ENCODE measurements at regions not wholly inside any gene's neighbourhood (a gene's known extent, or its start where the extent isn't known, plus 50 kb on each side); places are given as distances from the start of the nearest gene placed in this dataset.

GRCh38 chr11:121797496-121797895 is 318.5 kb downstream of the BLID start:
- intact Hi-C loops (cut with DNase I; ENCODE audit: low total_unique reads) = no loop called here
- TF ChIP-seq, protein P1, sequence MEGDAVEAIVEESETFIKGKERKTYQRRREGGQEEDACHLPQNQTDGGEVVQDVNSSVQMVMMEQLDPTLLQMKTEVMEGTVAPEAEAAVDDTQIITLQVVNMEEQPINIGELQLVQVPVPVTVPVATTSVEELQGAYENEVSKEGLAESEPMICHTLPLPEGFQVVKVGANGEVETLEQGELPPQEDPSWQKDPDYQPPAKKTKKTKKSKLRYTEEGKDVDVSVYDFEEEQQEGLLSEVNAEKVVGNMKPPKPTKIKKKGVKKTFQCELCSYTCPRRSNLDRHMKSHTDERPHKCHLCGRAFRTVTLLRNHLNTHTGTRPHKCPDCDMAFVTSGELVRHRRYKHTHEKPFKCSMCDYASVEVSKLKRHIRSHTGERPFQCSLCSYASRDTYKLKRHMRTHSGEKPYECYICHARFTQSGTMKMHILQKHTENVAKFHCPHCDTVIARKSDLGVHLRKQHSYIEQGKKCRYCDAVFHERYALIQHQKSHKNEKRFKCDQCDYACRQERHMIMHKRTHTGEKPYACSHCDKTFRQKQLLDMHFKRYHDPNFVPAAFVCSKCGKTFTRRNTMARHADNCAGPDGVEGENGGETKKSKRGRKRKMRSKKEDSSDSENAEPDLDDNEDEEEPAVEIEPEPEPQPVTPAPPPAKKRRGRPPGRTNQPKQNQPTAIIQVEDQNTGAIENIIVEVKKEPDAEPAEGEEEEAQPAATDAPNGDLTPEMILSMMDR (IDR thresholded peaks at IDR 0.05) = no peak
- no peak for TF ChIP-seq POLR2A (IDR thresholded peaks at IDR 0.05)
- H3K9me3 ChIP-seq = no peaks in the 10 kb centered on the region

DNA sequence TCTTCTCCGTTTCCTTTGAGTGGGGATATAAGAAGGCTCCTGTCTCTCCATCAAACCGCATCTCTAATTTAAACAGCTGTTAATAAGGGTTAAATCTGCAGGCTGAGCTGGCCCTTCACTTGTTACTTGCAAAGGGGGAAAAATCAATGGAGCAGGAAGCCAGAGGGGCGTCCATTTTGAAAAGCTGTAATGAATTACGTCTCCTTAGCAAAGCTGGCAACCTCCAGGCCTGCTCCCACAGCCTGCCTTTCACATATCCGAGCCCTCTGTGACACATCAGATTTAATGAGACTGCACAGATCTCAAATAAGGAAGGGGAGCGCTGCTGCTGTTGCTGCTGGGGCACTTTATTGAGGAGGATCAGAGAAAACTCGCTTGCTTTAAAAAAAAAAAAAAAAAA is 320.8 kb downstream of the BLID start:
- peak overlapping the region; percentile 11 to 13 for H3K4me3 ChIP-seq
- H3K36me3 ChIP-seq (ENCODE audit: low read depth, missing control alignments) = no peaks in the 10 kb centered on the region
- TF ChIP-seq POLR2A (IDR thresholded peaks at IDR 0.05) = no peak
- TF ChIP-seq, protein P1 (IDR thresholded peaks at IDR 0.05) = no peak
- no peak for DNase-seq
- H3K27ac ChIP-seq = no peak overlapping the region
- peaks cover 14% of the 10 kb centered on the region for H3K4me1 ChIP-seq
- no peaks in the 10 kb centered on the region for H3K9me3 ChIP-seq
- intact Hi-C loops (cut with DNase I; ENCODE audit: low total_unique reads) = no loop called here
- WGBS, 2 donors = 42 to 62% methylated on average over 7 of the region's 7 CpGs
- no peaks in the 10 kb centered on the region for H3K27me3 ChIP-seq

More at GRCh38 chr11:121797496-121797895, 318.5 kb downstream of the BLID start:
- Histone ChIP-seq H3K4me3 (no peak overlapping the region), H3K36me3 (ENCODE audit: low read depth, missing control alignments) (no peaks in the 10 kb centered on the region), H3K27me3 (no peaks in the 10 kb centered on the region), H3K4me1 (peaks cover 36% of the 10 kb centered on the region), H3K27ac (no peak overlapping the region)
- WGBS, 2 donors = 96 to 97% methylated on average over 3 of the region's 3 CpGs
- no peak for DNase-seq

DNA sequence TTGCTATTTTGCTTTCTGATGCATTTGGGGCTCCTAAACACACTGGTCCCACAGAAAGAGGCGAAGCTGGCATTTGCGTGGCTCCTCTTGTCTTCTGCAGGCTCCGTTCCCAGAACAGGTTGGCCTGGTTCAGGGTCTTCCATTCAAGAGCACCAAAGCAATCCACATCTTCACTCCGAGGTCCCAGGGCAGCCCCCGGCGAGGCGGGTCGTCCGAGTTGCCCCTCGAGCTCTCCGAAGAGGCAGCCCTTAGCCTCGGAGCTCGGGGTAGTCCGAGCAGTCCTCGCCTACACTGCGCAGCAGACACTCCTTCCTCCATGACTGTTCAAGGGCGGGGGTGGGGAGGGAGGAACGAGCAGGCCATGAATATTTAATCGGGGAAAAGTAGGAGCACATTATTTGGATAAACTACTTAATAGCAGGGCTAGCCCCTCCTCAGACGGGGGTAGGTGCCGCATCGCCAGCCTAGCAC is 321.3 kb downstream of the BLID start:
- peak overlapping the region; percentile 11 to 13 for H3K4me3 ChIP-seq
- H3K27me3 ChIP-seq = no peaks in the 10 kb centered on the region
- DNase-seq = no peak
- intact Hi-C loops (cut with DNase I; ENCODE audit: low total_unique reads) = no loop called here
- H3K9me3 ChIP-seq = no peaks in the 10 kb centered on the region
- TF ChIP-seq, protein P1 (IDR thresholded peaks at IDR 0.05) = no peak
- no peak for TF ChIP-seq POLR2A (IDR thresholded peaks at IDR 0.05)
- no peaks in the 10 kb centered on the region for H3K36me3 ChIP-seq (ENCODE audit: low read depth, missing control alignments)
- 64 to 77% methylated on average over 22 of the region's 22 CpGs for WGBS, 2 donors
- no peak overlapping the region for H3K27ac ChIP-seq
- H3K4me1 ChIP-seq = peaks cover 13% of the 10 kb centered on the region

GRCh38 chr11:121793916-121794315 is 322.1 kb downstream of the BLID start:
- Histone ChIP-seq H3K27me3 (no peaks in the 10 kb centered on the region), H3K36me3 (ENCODE audit: low read depth, missing control alignments) (no peaks in the 10 kb centered on the region), H3K4me1 (peaks cover 13% of the 10 kb centered on the region), H3K27ac (no peak overlapping the region), H3K9me3 (no peaks in the 10 kb centered on the region), H3K4me3 (no peak overlapping the region)
- intact Hi-C loops (cut with DNase I; ENCODE audit: low total_unique reads) = no loop called here
- DNase-seq = no peak
- 47 to 49% methylated on average over 6 of the region's 6 CpGs for WGBS, 2 donors
- TF ChIP-seq, protein P1 (IDR thresholded peaks at IDR 0.05) = no peak
- TF ChIP-seq POLR2A (IDR thresholded peaks at IDR 0.05) = no peak

DNA sequence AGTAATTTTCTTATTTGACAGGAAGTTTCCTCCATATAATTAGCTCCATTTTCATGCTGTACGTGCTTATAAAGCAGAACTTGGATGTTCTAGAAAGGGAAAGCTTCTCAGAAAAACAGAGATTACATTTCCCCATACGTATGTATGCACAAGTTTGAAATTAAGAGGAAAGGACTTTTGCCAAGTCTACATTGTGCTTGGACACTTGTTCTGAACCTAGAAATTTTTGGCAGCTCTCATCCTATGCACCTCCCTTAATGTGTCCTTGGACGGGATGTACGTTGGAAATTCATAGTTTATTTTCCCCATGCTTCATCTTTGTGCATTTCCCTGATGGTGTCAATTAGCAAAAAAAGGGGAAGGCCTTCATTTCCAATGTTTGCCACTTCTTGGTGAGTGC is 322.7 kb downstream of the BLID start:
- intact Hi-C loops (cut with DNase I; ENCODE audit: low total_unique reads) = no loop called here
- H3K27ac ChIP-seq = no peak overlapping the region
- DNase-seq = no peak
- peaks cover 13% of the 10 kb centered on the region for H3K4me1 ChIP-seq
- H3K4me3 ChIP-seq = no peak overlapping the region
- 13 to 24% methylated on average over 4 of the region's 4 CpGs for WGBS, 2 donors
- no peaks in the 10 kb centered on the region for H3K36me3 ChIP-seq (ENCODE audit: low read depth, missing control alignments)
- TF ChIP-seq POLR2A (IDR thresholded peaks at IDR 0.05) = no peak
- TF ChIP-seq, protein P1 (IDR thresholded peaks at IDR 0.05) = no peak
- H3K27me3 ChIP-seq = no peaks in the 10 kb centered on the region
- no peaks in the 10 kb centered on the region for H3K9me3 ChIP-seq

All from testis (tissue), 2 donors.